ENCODE measurements at regions not wholly inside any gene's neighbourhood (a gene's known extent, or its start where the extent isn't known, plus 50 kb on each side); places are given as distances from the start of the nearest gene placed in this dataset.
A peak's percentile ranks its signal among the peaks of the same experiment; 100 is the strongest.

DNA sequence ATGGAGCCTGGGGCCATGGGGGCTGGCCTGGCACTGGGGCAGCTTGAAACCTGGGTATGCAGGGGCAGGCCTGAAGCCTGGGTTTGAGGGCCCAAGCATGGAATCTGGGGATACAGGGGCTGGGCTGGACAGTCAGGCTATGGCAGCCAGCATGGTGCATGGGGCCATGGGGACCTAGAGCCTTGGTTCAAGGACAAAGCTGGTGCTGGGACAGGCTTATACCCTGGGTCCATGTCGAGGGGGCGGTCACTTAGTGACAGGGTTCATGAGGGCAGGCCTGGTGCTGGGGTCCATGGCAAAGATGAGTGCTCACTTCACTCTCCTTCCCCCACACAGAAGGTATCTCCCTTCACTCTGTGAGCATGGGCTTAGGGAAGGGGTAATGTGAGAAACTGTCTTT, 116.2 kb downstream of the BBS10 start:
- no peaks in the 10 kb centered on the region for H3K9me3 Mint-ChIP-seq

DNA sequence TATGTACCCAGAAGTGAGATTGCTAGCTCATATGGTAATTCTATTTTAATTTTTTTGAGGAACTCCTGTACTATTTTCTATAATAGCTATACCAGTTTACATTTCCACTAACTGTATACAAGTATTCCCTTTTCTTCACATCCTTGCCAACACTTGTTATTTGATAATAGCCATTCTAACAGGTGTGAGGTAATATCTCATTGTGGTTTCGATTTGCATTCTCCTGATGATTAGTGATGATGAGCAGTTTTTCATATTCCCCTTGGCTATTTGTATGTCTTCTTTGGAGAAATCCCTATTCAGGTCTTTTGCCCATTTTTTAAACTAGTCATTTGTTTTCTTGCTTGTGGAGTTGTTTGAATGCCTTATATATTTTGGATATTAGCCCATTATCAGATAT, 121.3 kb downstream of the BBS10 start:
- peaks cover 7% of the 10 kb centered on the region for H3K4me1 Mint-ChIP-seq (ENCODE audit: low read depth)
- ATAC-seq (replicated peaks in 1 of 2): no peak

More for the DNA sequence above, 116.2 kb downstream of the BBS10 start:
- Mint-ChIP-seq H3K27me3 (ENCODE audit: low read depth) (peaks cover 17% of the 10 kb centered on the region), H3K27ac (no peak overlapping the region), H3K36me3 (ENCODE audit: insufficient read depth in 2 of 2) (no peaks in the 10 kb centered on the region), H3K4me3 (no peak overlapping the region), H3K4me1 (ENCODE audit: low read depth) (no peaks in the 10 kb centered on the region)
- no peak for ATAC-seq (replicated peaks in 1 of 2)
- no peak for DNase-seq

DNA sequence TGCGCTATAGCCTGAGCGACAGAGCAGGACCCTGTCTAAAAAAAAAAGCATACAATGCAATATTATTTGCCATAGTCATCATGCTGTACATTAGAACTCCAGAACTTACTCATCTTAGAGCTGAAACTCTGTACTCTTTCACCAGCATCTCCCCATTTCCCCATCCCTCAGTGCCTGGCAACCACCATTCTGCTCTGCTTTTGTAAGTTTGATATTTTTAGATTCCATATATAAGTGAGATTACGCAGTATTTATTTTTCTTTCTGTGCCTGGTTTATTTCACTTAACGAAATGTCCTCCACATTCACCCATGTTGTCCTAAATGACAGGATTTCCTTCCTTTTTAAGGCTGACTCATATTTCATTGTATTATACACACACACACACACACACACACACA, 121.8 kb downstream of the BBS10 start:
- peaks cover 29% of the 10 kb centered on the region for H3K27me3 Mint-ChIP-seq (ENCODE audit: low read depth)
- no peaks in the 10 kb centered on the region for H3K9me3 Mint-ChIP-seq
- peaks cover 7% of the 10 kb centered on the region for H3K4me1 Mint-ChIP-seq (ENCODE audit: low read depth)
- no peak for ATAC-seq (replicated peaks in 1 of 2)
- DNase-seq: no peak
- no peak overlapping the region for H3K27ac Mint-ChIP-seq
- no peak overlapping the region for H3K4me3 Mint-ChIP-seq
- no peaks in the 10 kb centered on the region for H3K36me3 Mint-ChIP-seq (ENCODE audit: insufficient read depth in 2 of 2)

More for the DNA sequence above, 121.3 kb downstream of the BBS10 start:
- Mint-ChIP-seq H3K27me3 (ENCODE audit: low read depth) (peaks cover 29% of the 10 kb centered on the region), H3K27ac (peak overlapping the region; percentile 66), H3K9me3 (no peaks in the 10 kb centered on the region), H3K4me3 (no peak overlapping the region), H3K36me3 (ENCODE audit: insufficient read depth in 2 of 2) (no peaks in the 10 kb centered on the region)
- no peak for DNase-seq

DNA sequence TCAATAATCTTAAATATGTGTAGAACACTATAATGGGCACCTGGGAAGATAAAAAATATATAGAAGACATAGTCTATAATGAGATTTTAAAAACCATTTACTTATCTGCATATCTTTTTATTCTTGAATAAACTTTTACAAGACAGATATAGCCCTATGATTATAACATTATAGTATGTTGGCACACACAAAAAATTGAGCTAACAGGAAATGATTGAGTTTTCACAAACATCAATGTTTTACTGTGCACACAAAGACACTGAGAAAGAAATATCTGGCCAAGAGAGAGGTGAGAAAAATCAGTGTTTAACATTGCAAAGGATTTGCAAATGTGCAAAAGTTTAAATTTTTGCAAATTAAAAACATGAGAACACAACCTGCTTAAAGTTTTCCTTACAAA, 124.3 kb downstream of the BBS10 start:
- Mint-ChIP-seq H3K9me3 (no peaks in the 10 kb centered on the region), H3K4me3 (no peak overlapping the region), H3K27me3 (ENCODE audit: low read depth) (peaks cover 34% of the 10 kb centered on the region), H3K36me3 (ENCODE audit: insufficient read depth in 2 of 2) (no peaks in the 10 kb centered on the region), H3K27ac (no peak overlapping the region), H3K4me1 (ENCODE audit: low read depth) (peaks cover 7% of the 10 kb centered on the region)
- DNase-seq (no peak), ATAC-seq (replicated peaks in 1 of 2) (no peak)

DNA sequence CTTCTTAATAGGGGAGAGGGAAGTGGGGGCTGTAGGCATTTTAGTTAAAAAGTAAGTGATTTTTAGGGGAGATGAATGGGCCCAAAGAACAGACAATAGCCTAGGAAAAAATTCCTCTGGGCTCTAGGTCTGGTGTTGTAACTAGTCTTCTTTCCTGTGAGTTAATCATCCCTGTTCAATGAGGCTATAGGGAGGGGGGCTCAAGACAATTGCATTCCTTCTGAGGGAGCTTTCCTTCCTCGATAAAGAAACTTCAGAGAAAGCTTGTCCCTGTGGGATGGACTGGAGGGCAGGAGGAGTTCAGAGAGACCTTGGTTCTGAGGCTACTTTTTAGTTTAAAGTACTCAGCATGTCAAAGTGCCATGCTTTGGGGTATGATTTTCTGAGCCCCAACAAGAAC, 127.2 kb downstream of the BBS10 start:
- Mint-ChIP-seq H3K4me3 (no peak overlapping the region), H3K9me3 (no peaks in the 10 kb centered on the region), H3K27me3 (ENCODE audit: low read depth) (peaks cover 21% of the 10 kb centered on the region), H3K36me3 (ENCODE audit: insufficient read depth in 2 of 2) (no peaks in the 10 kb centered on the region), H3K27ac (no peak overlapping the region), H3K4me1 (ENCODE audit: low read depth) (no peaks in the 10 kb centered on the region)
- ATAC-seq (replicated peaks in 1 of 2) (no peak), DNase-seq (no peak)

DNA sequence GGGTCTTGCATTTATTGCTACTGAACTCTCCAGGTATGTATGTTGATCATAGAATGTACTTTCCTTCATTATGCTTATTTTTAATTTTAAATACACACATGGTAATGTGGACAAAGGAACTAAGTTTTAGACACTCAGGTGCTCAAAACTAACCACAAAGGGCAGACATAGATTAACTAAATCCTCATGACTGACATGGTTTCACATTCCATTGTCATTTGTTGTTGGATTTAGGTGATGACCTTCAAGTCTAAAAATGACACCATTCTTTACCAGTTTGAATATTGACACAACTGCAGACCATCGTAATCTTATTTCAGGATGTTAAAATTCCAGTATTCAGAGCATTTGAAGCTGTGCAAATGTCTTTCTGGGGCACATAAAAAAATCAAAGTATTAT, 128.4 kb downstream of the BBS10 start:
- Mint-ChIP-seq H3K4me1 (ENCODE audit: low read depth) (no peaks in the 10 kb centered on the region), H3K9me3 (no peaks in the 10 kb centered on the region), H3K36me3 (ENCODE audit: insufficient read depth in 2 of 2) (no peaks in the 10 kb centered on the region), H3K4me3 (no peak overlapping the region), H3K27me3 (ENCODE audit: low read depth) (peaks cover 12% of the 10 kb centered on the region), H3K27ac (no peak overlapping the region)
- ATAC-seq (replicated peaks in 1 of 2) (no peak), DNase-seq (no peak)

DNA sequence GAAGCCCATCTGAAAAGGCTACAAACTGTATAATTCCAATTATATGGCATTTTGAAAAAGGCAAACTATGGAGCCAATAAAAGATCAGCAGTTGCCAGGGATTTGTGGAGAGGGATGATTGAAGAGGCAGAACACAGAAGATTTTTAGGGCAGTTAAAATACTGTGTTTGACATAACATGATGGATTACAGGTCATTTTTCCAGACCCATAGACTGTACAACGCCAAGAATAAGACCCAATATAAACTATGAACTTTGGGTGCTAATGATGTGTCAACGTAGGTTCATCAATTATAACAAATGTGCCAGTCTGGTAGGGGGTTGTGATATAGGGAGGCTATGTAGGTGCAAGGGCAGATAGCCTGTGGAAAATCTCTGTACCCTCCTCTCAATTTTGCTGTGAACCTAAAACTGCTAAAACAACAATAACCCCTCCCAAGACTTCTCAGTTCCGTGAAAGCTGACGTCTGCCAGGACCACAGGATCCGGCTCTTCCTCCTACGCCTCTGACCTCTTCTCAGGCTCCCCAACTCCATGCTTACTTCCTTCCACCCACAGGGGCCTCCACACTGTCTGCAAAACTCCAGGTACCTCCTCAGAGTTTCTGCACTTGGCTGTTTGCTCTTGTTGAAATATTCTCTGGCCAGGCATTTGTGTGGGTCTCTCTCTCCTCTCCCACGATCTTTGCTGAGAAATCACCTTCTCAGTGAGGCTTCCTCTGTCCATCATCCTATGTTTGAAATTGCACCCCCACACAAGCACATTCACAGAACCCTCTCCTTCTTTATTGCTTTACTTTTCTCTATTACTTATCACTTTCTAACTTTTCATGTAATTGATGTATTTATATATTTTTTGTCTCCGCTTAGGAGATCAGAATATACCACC, 131.4 kb downstream of the BBS10 start:
- Mint-ChIP-seq H3K4me1 (ENCODE audit: low read depth) (no peaks in the 10 kb centered on the region), H3K27ac (no peak overlapping the region), H3K9me3 (no peaks in the 10 kb centered on the region), H3K4me3 (no peak overlapping the region), H3K27me3 (ENCODE audit: low read depth) (peaks cover 18% of the 10 kb centered on the region), H3K36me3 (ENCODE audit: insufficient read depth in 2 of 2) (no peaks in the 10 kb centered on the region)
- DNase-seq (no peak), ATAC-seq (replicated peaks in 1 of 2) (no peak)

DNA sequence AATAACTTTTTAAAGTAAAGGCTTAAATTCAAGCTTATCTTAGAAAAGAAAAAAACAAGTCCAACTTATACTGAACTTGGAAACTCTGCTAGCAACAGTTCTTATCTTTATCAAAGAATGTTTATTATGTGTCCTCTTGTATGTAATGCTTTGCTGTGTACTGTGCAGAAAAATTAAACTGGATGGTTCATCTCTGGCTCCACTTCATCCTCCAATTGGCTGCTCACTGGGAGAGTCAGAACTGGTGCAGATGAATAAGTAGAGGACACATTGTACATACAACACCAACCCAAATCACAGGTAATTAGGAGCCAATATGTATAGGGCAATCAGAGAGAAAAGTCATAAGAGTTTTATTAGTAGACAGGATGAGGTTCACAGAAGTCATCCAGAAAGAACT, 123.6 kb upstream of the NAP1L1 start:
- ATAC-seq (replicated peaks in 1 of 2): no peak
- H3K4me3 Mint-ChIP-seq: no peak overlapping the region

DNA sequence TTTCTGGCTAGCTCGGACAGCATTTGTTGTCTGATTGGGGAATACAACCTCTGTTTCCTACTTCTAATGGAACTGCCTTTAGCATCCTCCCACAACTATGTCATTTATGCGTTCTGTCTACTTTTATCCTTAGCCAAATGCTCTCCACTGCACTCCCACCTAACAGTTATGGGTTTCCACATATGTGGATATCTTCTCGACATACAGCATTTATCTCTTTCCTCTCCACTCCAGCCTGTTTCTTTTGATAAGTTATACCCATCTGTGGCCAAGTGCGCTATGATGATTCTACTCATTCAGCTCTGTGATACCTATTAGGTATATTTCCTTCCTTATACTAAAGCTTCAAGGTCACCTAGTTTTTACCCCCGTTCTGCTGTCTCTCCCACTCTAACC, 122.2 kb upstream of the NAP1L1 start:
- H3K4me1 Mint-ChIP-seq (ENCODE audit: low read depth): no peaks in the 10 kb centered on the region
- no peak for ATAC-seq (replicated peaks in 1 of 2)
- H3K27me3 Mint-ChIP-seq (ENCODE audit: low read depth): peaks cover 59% of the 10 kb centered on the region
- H3K36me3 Mint-ChIP-seq (ENCODE audit: insufficient read depth in 2 of 2): peaks cover 0 to 3% of the 10 kb centered on the region in 2 donors
- H3K4me3 Mint-ChIP-seq: no peak overlapping the region
- DNase-seq: no peak
- no peaks in the 10 kb centered on the region for H3K9me3 Mint-ChIP-seq
- no peak overlapping the region for H3K27ac Mint-ChIP-seq

More for the DNA sequence above, 123.6 kb upstream of the NAP1L1 start:
- Mint-ChIP-seq H3K4me1 (ENCODE audit: low read depth) (no peaks in the 10 kb centered on the region), H3K27ac (no peak overlapping the region), H3K9me3 (no peaks in the 10 kb centered on the region), H3K36me3 (ENCODE audit: insufficient read depth in 2 of 2) (no peaks in the 10 kb centered on the region), H3K27me3 (ENCODE audit: low read depth) (peaks cover 51% of the 10 kb centered on the region)
- no peak for DNase-seq

DNA sequence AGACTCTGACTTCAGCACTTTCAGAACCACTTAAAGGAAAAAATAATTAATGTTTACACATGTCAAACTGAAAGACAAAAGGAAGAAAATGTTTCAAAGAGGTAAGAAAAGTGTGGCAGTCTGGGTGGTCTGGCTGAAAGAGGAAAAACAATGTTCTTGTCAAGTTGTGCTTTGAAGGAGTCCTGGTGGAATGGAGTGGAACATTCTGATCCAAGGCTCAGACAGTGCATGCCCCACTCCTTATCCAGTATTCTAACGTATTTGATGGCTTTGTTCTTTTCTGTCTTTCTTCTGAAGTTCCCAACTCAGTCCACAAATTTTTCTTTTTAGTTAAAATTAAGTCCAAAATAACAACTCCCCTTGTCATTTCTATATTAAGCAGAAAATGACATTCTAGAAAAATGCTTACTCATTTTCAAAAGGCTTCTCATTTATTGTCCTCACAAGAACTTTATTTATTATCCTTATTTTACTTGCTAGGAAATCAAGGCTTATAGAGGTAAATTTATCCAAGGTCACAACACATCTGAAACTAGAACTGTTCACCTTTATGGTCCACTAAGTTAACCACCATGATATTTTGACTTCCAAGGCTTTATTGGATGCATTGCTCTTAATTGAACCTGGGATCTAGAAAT, 121.7 kb upstream of the NAP1L1 start:
- Mint-ChIP-seq H3K27ac (no peak overlapping the region), H3K4me3 (no peak overlapping the region)
- no peak for DNase-seq

DNA sequence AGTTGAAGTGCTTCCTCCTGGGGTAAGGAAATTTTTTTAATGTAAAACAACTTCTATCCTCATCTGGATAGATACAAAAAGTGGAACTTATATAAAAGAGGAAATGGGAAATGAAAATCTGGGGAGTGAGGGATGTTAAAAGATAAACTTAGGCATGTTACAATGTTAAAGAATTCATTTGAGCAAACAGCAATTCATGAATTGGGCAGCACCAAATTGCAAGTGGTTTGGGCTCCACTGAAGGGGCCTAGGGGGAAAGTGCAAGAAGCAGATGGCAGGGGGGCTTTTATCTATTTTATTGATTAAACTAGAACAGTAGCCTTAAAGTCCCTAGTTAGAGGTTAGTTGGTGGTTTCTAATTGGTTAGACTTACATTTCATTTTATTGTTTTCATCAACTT, 118.1 kb upstream of the NAP1L1 start:
- Mint-ChIP-seq H3K9me3 (peaks cover 10 to 11% of the 10 kb centered on the region in 2 donors), H3K36me3 (ENCODE audit: insufficient read depth in 2 of 2) (peaks cover 9 to 16% of the 10 kb centered on the region in 2 donors), H3K27me3 (ENCODE audit: low read depth) (peaks cover 61% of the 10 kb centered on the region), H3K27ac (no peak overlapping the region), H3K4me1 (ENCODE audit: low read depth) (no peaks in the 10 kb centered on the region), H3K4me3 (no peak overlapping the region)
- DNase-seq: no peak
- ATAC-seq (replicated peaks in 1 of 2): no peak

More for the DNA sequence above, 121.7 kb upstream of the NAP1L1 start:
- ATAC-seq (replicated peaks in 1 of 2): no peak
- Mint-ChIP-seq H3K36me3 (ENCODE audit: insufficient read depth in 2 of 2) (peaks cover 2 to 3% of the 10 kb centered on the region in 2 donors), H3K9me3 (no peaks in the 10 kb centered on the region), H3K27me3 (ENCODE audit: low read depth) (peaks cover 59% of the 10 kb centered on the region), H3K4me1 (ENCODE audit: low read depth) (no peaks in the 10 kb centered on the region)

DNA sequence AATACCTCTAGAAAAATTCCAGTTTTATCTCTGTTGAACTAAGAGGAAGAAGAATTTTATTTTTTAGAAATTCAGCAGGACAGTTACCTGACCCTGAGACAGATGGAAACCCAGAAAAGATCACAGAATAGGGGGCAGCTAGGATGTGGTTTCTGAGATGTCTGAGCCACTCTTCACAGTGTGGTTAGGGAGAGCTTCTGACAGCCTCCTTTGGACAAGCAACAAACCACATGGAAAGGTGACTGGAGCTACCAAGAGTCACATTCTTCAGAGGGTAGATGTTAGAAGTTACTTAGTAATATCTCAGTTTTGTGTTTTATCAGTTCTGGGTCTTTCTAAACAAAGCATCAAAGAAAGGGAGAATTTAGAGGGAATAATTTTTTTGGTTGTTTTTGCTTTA, 117.3 kb upstream of the NAP1L1 start:
- no peak for DNase-seq
- no peak overlapping the region for H3K4me3 Mint-ChIP-seq
- H3K9me3 Mint-ChIP-seq: peaks cover 10 to 11% of the 10 kb centered on the region in 2 donors
- H3K27ac Mint-ChIP-seq: no peak overlapping the region
- H3K27me3 Mint-ChIP-seq (ENCODE audit: low read depth): peaks cover 58% of the 10 kb centered on the region
- no peaks in the 10 kb centered on the region for H3K4me1 Mint-ChIP-seq (ENCODE audit: low read depth)
- peaks cover 9 to 16% of the 10 kb centered on the region in 2 donors for H3K36me3 Mint-ChIP-seq (ENCODE audit: insufficient read depth in 2 of 2)
- no peak for ATAC-seq (replicated peaks in 1 of 2)

DNA sequence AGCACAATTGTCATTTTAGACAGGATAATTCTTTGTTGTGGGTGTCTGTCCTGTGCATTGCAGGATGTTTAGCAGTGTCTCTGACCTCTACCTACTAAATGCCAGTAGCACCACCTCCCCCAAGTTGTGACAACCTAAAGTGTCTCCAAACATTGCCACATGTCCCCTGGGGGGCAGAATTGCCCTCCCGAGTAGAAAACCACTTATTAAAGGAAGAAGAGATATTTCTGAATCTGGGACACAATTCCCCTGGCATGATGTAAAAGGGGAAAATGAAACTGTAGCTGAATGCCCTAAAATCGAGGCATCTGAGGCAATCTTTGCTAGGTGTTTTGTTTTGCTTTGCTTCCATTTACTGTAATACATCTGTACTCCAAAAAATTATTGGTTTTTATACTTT, 116.8 kb upstream of the NAP1L1 start:
- H3K4me3 Mint-ChIP-seq: no peak overlapping the region
- H3K9me3 Mint-ChIP-seq: peaks cover 10 to 11% of the 10 kb centered on the region in 2 donors
- ATAC-seq (replicated peaks in 1 of 2) (no peak), DNase-seq (no peak)
- H3K27me3 Mint-ChIP-seq (ENCODE audit: low read depth): peaks cover 54% of the 10 kb centered on the region
- no peak overlapping the region for H3K27ac Mint-ChIP-seq
- peaks cover 9 to 16% of the 10 kb centered on the region in 2 donors for H3K36me3 Mint-ChIP-seq (ENCODE audit: insufficient read depth in 2 of 2)
- H3K4me1 Mint-ChIP-seq (ENCODE audit: low read depth): no peaks in the 10 kb centered on the region

Data from activated T-cell treated with anti-CD3 and anti-CD28 coated beads, Interleukin-2, amount 50 U/mL, for 72 hours (primary cell).